SK-N-SH treated with all-trans-retinoic acid at 6 μM for 48 hours (cell line): ENCODE measurements at regions not wholly inside any gene's neighbourhood (a gene's known extent, or its start where the extent isn't known, plus 50 kb on each side); places are given as distances from the start of the nearest gene placed in this dataset.

Experiments
- ATAC-seq: fragments of 200-7000 bp; cut with Tn5 transposase; 3 replicates; pipeline ENCODE4 v1.9.1; 2020; ENCODE audit warnings: mild to moderate bottlenecking, moderate library complexity
- ARNTL ChIP-seq: fragments of 450-650 bp; formaldehyde crosslinking; IDR thresholded peaks from 2 replicates; pipeline ENCODE4 v1.5.0; 2020; ENCODE audit warnings: low read depth, mild to moderate bottlenecking, moderate library complexity, borderline replicate concordance
- BACH2 ChIP-seq: fragments of 250-450 bp; sonication (Bioruptor Pico); IDR thresholded peaks from 2 replicates; pipeline ENCODE4 v1.9.0; 2021; ENCODE audit warnings: mild to moderate bottlenecking, borderline replicate concordance
- CREB5 ChIP-seq: fragments of 250-450 bp; sonication (Bioruptor Pico); IDR thresholded peaks from 2 replicates; pipeline ENCODE4 v1.5.1; 2020; ENCODE audit warnings: low read depth, mild to moderate bottlenecking, moderate library complexity
- CSDC2 ChIP-seq: fragments of 250-450 bp; sonication (Bioruptor Pico); IDR thresholded peaks from 2 replicates; pipeline ENCODE4 v1.5.0; 2020; ENCODE audit warnings: mild to moderate bottlenecking, moderate library complexity
- CSRNP3 ChIP-seq: fragments of 250-450 bp; sonication (Bioruptor Pico); IDR thresholded peaks from 2 replicates; pipeline ENCODE4 v1.5.1; 2021; ENCODE audit warnings: mild to moderate bottlenecking, moderate library complexity
- ESRRG ChIP-seq: fragments of 250-450 bp; sonication (Bioruptor Pico); IDR thresholded peaks from 2 replicates; pipeline ENCODE4 v1.6.1; 2021; ENCODE audit warnings: mild to moderate bottlenecking
- GLIS3 ChIP-seq: fragments of 250-450 bp; sonication (Bioruptor Pico); IDR thresholded peaks from 2 replicates; pipeline ENCODE4 v1.5.0; 2020; ENCODE audit warnings: mild to moderate bottlenecking, moderate library complexity
- ISL1 ChIP-seq: fragments of 250-450 bp; sonication (Bioruptor Pico); IDR thresholded peaks from 2 replicates; pipeline ENCODE4 v2.1.2; 2022; ENCODE audit warnings: mild to moderate bottlenecking, moderate library complexity
- POU6F1 ChIP-seq: fragments of 250-450 bp; sonication (Bioruptor Pico); IDR thresholded peaks from 2 replicates; pipeline ENCODE4 v1.8.0; 2021; ENCODE audit warnings: low read depth, mild to moderate bottlenecking, moderate library complexity, borderline replicate concordance
- PPARA ChIP-seq: fragments of 250-450 bp; sonication (Bioruptor Pico); IDR thresholded peaks from 2 replicates; pipeline ENCODE4 v1.5.0; 2020; ENCODE audit warnings: mild to moderate bottlenecking, borderline replicate concordance
- RARB ChIP-seq: fragments of 250-450 bp; sonication (Bioruptor Pico); IDR thresholded peaks from 2 replicates; pipeline ENCODE4 v1.8.0; 2021; ENCODE audit warnings: mild to moderate bottlenecking, moderate library complexity
- SNAI2 ChIP-seq: fragments of 250-450 bp; sonication (Bioruptor Pico); IDR thresholded peaks from 2 replicates; pipeline ENCODE4 v1.5.0; 2020; ENCODE audit warnings: mild to moderate bottlenecking, moderate library complexity
- TCF4 ChIP-seq: fragments of 250-450 bp; sonication (Bioruptor Pico); IDR thresholded peaks from 2 replicates; pipeline ENCODE4 v1.8.0; 2021; ENCODE audit warnings: mild to moderate bottlenecking, moderate library complexity, borderline replicate concordance
- TOX ChIP-seq: fragments of 250-450 bp; sonication (Bioruptor Pico); IDR thresholded peaks from 2 replicates; pipeline ENCODE4 v1.8.0; 2021; ENCODE audit warnings: mild to moderate bottlenecking, moderate library complexity, borderline replicate concordance
- ZC3H10 ChIP-seq: fragments of 250-450 bp; sonication (Bioruptor Pico); IDR thresholded peaks from 2 replicates; pipeline ENCODE4 v1.5.1; 2021; ENCODE audit warnings: mild to moderate bottlenecking, moderate library complexity
- ZFP3 ChIP-seq: fragments of 250-450 bp; sonication (Bioruptor Pico); IDR thresholded peaks from 2 replicates; pipeline ENCODE4 v1.5.0; 2020; ENCODE audit warnings: mild to moderate bottlenecking, moderate library complexity
- ZFP30 ChIP-seq: fragments of 450-650 bp; formaldehyde crosslinking; IDR thresholded peaks from 2 replicates; pipeline ENCODE4 v1.5.0; 2022; ENCODE audit warnings: mild to moderate bottlenecking, moderate library complexity
- ZNF565 ChIP-seq: fragments of 450-650 bp; formaldehyde crosslinking; conservative IDR thresholded peaks from 2 replicates; pipeline ENCODE4 v1.5.0; 2020; ENCODE audit warnings: low read depth, mild to moderate bottlenecking, moderate library complexity
- ZNF70 ChIP-seq: fragments of 450-650 bp; formaldehyde crosslinking; IDR thresholded peaks from 2 replicates; pipeline ENCODE4 v1.5.0; 2020; ENCODE audit warnings: mild to moderate bottlenecking, moderate library complexity
- ZNF8 ChIP-seq: fragments of 450-650 bp; formaldehyde crosslinking; IDR thresholded peaks from 2 replicates; pipeline ENCODE4 v1.5.0; 2020; ENCODE audit warnings: mild to moderate bottlenecking, moderate library complexity
- TF ChIP-seq, protein P1 (sequence below): fragments of 250-450 bp; sonication (Bioruptor Pico); IDR thresholded peaks from 2 replicates; pipeline ENCODE4 v1.5.0; 2020; ENCODE audit warnings: mild to moderate bottlenecking, moderate library complexity
- TF ChIP-seq, protein P2 (sequence below): fragments of 250-450 bp; sonication (Bioruptor Pico); IDR thresholded peaks from 2 replicates; pipeline ENCODE4 v1.8.0; 2020; ENCODE audit warnings: mild to moderate bottlenecking, moderate library complexity, borderline replicate concordance

- TF ChIP-seq RARB (CRISPR knock-in tag) (no peak), GLIS3 (CRISPR knock-in tag) (no peak), SNAI2 (CRISPR knock-in tag) (no peak), ZNF70 (CRISPR knock-in tag) (no peak), ZC3H10 (CRISPR knock-in tag) (no peak), CSRNP3 (CRISPR knock-in tag) (no peak), POU6F1 (CRISPR knock-in tag) (no peak), PPARA (no peak), CREB5 (no peak), ZFP30 (CRISPR knock-in tag) (no peak), ZNF565 (CRISPR knock-in tag) (no peak), BACH2 (no peak), ARNTL (no peak), ZFP3 (CRISPR knock-in tag) (no peak), ESRRG (CRISPR knock-in tag) (no peak), CSDC2 (no peak)
- TF ChIP-seq, protein P1, sequence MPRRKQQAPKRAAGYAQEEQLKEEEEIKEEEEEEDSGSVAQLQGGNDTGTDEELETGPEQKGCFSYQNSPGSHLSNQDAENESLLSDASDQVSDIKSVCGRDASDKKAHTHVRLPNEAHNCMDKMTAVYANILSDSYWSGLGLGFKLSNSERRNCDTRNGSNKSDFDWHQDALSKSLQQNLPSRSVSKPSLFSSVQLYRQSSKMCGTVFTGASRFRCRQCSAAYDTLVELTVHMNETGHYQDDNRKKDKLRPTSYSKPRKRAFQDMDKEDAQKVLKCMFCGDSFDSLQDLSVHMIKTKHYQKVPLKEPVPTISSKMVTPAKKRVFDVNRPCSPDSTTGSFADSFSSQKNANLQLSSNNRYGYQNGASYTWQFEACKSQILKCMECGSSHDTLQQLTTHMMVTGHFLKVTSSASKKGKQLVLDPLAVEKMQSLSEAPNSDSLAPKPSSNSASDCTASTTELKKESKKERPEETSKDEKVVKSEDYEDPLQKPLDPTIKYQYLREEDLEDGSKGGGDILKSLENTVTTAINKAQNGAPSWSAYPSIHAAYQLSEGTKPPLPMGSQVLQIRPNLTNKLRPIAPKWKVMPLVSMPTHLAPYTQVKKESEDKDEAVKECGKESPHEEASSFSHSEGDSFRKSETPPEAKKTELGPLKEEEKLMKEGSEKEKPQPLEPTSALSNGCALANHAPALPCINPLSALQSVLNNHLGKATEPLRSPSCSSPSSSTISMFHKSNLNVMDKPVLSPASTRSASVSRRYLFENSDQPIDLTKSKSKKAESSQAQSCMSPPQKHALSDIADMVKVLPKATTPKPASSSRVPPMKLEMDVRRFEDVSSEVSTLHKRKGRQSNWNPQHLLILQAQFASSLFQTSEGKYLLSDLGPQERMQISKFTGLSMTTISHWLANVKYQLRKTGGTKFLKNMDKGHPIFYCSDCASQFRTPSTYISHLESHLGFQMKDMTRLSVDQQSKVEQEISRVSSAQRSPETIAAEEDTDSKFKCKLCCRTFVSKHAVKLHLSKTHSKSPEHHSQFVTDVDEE (CRISPR knock-in tag), result no peak
- ATAC-seq, result no peak
These were observed 81.2 kb downstream of the PITPNM2 start for GRCh38 chr12:123069436-123070266.

DNA sequence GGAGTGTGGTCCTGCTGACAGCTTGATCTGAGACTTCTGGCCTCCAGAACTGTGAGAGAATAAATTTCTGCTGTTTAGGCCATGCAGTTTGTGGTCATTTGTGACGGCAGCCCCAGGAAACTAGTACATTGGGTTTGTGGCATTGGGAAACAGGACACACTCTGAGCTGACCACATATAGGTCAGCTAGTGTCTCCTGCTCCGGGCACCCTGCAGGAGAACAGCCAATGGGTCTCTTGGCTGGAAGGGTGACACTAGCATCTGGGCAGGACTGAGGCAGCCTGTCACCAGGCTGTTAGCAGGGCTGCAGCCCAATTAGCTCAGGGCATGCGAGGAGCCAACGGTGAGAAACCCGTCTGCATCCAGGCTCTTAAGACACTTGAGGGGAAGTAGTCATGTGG is 83.2 kb downstream of the PITPNM2 start:
- TF ChIP-seq ZFP3 (CRISPR knock-in tag), result no peak
- no peak for TF ChIP-seq BACH2
- no peak for TF ChIP-seq SNAI2 (CRISPR knock-in tag)
- no peak for TF ChIP-seq ZNF70 (CRISPR knock-in tag)
- TF ChIP-seq CSDC2, result no peak
- no peak for TF ChIP-seq ARNTL
- TF ChIP-seq GLIS3 (CRISPR knock-in tag), result no peak
- TF ChIP-seq, protein P2, sequence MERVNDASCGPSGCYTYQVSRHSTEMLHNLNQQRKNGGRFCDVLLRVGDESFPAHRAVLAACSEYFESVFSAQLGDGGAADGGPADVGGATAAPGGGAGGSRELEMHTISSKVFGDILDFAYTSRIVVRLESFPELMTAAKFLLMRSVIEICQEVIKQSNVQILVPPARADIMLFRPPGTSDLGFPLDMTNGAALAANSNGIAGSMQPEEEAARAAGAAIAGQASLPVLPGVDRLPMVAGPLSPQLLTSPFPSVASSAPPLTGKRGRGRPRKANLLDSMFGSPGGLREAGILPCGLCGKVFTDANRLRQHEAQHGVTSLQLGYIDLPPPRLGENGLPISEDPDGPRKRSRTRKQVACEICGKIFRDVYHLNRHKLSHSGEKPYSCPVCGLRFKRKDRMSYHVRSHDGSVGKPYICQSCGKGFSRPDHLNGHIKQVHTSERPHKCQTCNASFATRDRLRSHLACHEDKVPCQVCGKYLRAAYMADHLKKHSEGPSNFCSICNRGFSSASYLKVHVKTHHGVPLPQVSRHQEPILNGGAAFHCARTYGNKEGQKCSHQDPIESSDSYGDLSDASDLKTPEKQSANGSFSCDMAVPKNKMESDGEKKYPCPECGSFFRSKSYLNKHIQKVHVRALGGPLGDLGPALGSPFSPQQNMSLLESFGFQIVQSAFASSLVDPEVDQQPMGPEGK (CRISPR knock-in tag), result no peak
- TF ChIP-seq TCF4 (CRISPR knock-in tag), result no peak
- TF ChIP-seq ZNF8 (CRISPR knock-in tag), result no peak
- no peak for TF ChIP-seq TOX
- ATAC-seq, result no peak

- TF ChIP-seq BACH2 (no peak), RARB (CRISPR knock-in tag) (no peak), ISL1 (CRISPR knock-in tag) (no peak), CREB5 (no peak)
- TF ChIP-seq, protein P2 (CRISPR knock-in tag), result no peak
- ATAC-seq, result no peak
These were observed 84.5 kb downstream of the PITPNM2 start for GRCh38 chr12:123066384-123066710.
